ENCODE measurements at regions not wholly inside any gene's neighbourhood (a gene's known extent, or its start where the extent isn't known, plus 50 kb on each side); places are given as distances from the start of the nearest gene placed in this dataset.

DNA sequence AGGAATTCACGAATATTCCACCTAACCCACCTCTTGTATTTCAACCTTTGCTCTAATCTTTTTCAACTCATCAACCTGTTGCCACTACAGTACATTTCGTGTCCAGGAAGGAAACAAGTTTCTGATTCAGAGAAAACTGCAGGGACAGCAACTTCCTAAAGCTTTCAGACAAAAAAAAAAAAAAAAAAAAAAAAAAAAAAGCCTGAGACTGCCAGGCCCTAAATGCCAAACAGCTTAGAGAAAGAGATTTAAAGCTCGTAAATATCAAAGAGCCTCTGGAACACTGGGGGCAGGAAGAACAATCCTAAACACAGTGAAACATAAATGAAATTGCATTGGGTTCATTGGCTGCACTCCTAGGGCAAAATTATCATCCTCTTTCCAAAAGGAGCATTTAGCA is 411.2 kb upstream of the SPTLC3 start:
- no peaks in the 10 kb centered on the region for H3K4me1 ChIP-seq
- DNase-seq = no peak
- H3K36me3 ChIP-seq = no peaks in the 10 kb centered on the region
- H3K27me3 ChIP-seq = no peaks in the 10 kb centered on the region
- TF ChIP-seq POLR2A (IDR thresholded peaks at IDR 0.05) = no peak
- TF ChIP-seq, protein P1, sequence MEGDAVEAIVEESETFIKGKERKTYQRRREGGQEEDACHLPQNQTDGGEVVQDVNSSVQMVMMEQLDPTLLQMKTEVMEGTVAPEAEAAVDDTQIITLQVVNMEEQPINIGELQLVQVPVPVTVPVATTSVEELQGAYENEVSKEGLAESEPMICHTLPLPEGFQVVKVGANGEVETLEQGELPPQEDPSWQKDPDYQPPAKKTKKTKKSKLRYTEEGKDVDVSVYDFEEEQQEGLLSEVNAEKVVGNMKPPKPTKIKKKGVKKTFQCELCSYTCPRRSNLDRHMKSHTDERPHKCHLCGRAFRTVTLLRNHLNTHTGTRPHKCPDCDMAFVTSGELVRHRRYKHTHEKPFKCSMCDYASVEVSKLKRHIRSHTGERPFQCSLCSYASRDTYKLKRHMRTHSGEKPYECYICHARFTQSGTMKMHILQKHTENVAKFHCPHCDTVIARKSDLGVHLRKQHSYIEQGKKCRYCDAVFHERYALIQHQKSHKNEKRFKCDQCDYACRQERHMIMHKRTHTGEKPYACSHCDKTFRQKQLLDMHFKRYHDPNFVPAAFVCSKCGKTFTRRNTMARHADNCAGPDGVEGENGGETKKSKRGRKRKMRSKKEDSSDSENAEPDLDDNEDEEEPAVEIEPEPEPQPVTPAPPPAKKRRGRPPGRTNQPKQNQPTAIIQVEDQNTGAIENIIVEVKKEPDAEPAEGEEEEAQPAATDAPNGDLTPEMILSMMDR (IDR thresholded peaks at IDR 0.05 in 4 of 5, conservative IDR thresholded peaks at IDR 0.05 in 1 of 5) = no peak
- ATAC-seq = no peak
- H3K4me3 ChIP-seq = no peak overlapping the region
- in situ Hi-C loops (cut with MboI; ENCODE audit: low sequenced_read_pairs in 4 of 4) = no loop called here
- intact Hi-C loops (cut with DNase I; ENCODE audit: low total_unique reads) = no loop called here
- H3K9me3 ChIP-seq = no peaks in the 10 kb centered on the region
- H3K27ac ChIP-seq = no peak overlapping the region

DNA sequence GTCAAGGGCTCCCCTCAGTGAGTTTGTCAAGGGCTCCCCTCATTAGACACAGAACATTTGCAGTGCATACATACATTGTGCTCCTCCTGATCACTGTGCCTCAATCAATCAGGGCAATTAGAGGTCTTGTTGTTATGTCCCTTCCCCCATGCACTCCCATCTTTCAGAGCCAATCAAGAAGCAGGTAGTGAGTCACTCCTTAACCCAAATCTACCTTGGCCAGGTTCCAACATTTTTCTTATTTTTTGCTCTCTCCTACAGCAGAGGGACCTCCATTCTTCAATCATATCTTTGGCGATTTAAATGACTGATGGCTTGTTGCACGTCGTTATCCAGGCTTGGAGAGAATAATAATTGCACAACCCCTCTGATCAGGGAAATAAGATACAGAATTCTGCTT is 409.9 kb upstream of the SPTLC3 start:
- intact Hi-C loops (cut with DNase I; ENCODE audit: low total_unique reads) (no loop called here), in situ Hi-C loops (cut with MboI; ENCODE audit: low sequenced_read_pairs in 4 of 4) (no loop called here)
- TF ChIP-seq, protein P1 (IDR thresholded peaks at IDR 0.05 in 4 of 5, conservative IDR thresholded peaks at IDR 0.05 in 1 of 5) = no peak
- no peak for TF ChIP-seq POLR2A (IDR thresholded peaks at IDR 0.05)
- DNase-seq (no peak), ATAC-seq (no peak)
- Histone ChIP-seq H3K4me3 (no peak overlapping the region), H3K36me3 (no peaks in the 10 kb centered on the region), H3K27me3 (no peaks in the 10 kb centered on the region), H3K4me1 (no peaks in the 10 kb centered on the region), H3K27ac (no peak overlapping the region), H3K9me3 (no peaks in the 10 kb centered on the region)

DNA sequence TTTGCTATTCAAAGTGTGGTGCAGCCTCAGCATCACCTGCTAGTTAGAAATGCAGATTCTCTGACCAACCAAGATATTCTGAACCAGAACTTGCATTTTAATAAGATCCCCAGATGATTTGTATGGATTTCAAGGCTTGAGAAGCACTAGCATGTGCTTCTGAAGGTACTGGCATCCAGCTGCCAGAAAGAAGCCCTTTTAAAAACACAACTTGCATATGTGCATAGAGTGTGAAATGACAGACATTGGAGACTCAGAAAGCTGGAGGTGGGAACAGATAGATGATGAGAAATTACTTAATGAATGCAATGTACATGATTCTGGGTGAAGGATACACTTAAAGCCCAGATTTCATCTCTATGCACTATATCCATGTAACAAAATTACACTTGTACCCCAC is 409.3 kb upstream of the SPTLC3 start:
- Histone ChIP-seq H3K27me3 (no peaks in the 10 kb centered on the region), H3K9me3 (no peaks in the 10 kb centered on the region), H3K27ac (no peak overlapping the region), H3K36me3 (no peaks in the 10 kb centered on the region), H3K4me3 (no peak overlapping the region), H3K4me1 (no peaks in the 10 kb centered on the region)
- no peak for DNase-seq
- ATAC-seq = no peak
- intact Hi-C loops (cut with DNase I; ENCODE audit: low total_unique reads) = no loop called here
- in situ Hi-C loops (cut with MboI; ENCODE audit: low sequenced_read_pairs in 4 of 4) = no loop called here
- TF ChIP-seq, protein P1 (IDR thresholded peaks at IDR 0.05 in 4 of 5, conservative IDR thresholded peaks at IDR 0.05 in 1 of 5) = no peak
- TF ChIP-seq POLR2A (IDR thresholded peaks at IDR 0.05) = no peak

DNA sequence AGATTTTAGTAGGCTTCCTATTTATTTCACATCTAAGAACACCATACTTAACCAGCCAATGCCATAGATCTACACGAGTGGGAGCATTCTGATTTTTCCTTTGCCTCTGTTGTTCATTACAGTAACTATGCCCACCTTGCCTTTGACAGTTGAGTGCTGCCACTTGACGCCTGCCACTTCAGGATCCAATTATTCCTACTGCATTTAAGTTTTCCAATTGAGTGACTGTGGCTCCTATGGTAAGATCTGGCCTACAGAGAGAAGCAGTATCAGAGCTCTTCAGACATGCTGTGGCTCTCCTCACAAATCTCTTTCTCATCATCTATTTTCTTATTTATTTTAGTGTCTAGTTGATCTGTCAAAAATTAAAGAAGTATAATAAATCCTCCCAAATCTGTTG is 403.0 kb upstream of the SPTLC3 start:
- Histone ChIP-seq H3K9me3 (no peaks in the 10 kb centered on the region), H3K36me3 (no peaks in the 10 kb centered on the region), H3K27ac (no peak overlapping the region), H3K4me3 (no peak overlapping the region), H3K27me3 (no peaks in the 10 kb centered on the region), H3K4me1 (no peaks in the 10 kb centered on the region)
- TF ChIP-seq, protein P1 (IDR thresholded peaks at IDR 0.05 in 4 of 5, conservative IDR thresholded peaks at IDR 0.05 in 1 of 5) = no peak
- no peak for TF ChIP-seq POLR2A (IDR thresholded peaks at IDR 0.05)
- intact Hi-C loops (cut with DNase I; ENCODE audit: low total_unique reads) (no loop called here), in situ Hi-C loops (cut with MboI; ENCODE audit: low sequenced_read_pairs in 4 of 4) (no loop called here)
- ATAC-seq (no peak), DNase-seq (no peak)

DNA sequence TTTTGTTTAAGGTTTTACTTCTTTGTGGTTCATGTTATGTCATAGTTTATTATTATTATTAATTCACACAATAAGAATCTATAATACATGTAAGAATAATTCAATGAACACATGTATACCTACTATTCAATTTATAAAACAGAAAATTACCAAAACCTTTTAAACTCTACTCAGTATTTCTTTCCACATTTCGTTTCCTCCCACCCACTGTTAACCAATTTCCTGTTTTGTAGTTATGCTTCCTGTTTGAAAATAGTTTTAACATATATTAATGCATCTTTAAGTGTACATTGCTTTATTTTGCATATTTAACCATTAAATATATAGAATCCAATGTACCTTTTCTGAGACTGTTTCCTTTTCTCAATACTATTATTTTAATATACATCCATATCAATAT is 397.9 kb upstream of the SPTLC3 start:
- ATAC-seq (no peak), DNase-seq (no peak)
- Histone ChIP-seq H3K4me1 (no peaks in the 10 kb centered on the region), H3K9me3 (no peaks in the 10 kb centered on the region), H3K27me3 (no peaks in the 10 kb centered on the region), H3K4me3 (no peak overlapping the region), H3K27ac (no peak overlapping the region), H3K36me3 (no peaks in the 10 kb centered on the region)
- TF ChIP-seq, protein P1 (IDR thresholded peaks at IDR 0.05 in 4 of 5, conservative IDR thresholded peaks at IDR 0.05 in 1 of 5) = no peak
- no peak for TF ChIP-seq POLR2A (IDR thresholded peaks at IDR 0.05)
- in situ Hi-C loops (cut with MboI; ENCODE audit: low sequenced_read_pairs in 4 of 4) (no loop called here), intact Hi-C loops (cut with DNase I; ENCODE audit: low total_unique reads) (no loop called here)
